Neural cell (in vitro differentiated cells): ENCODE measurements at regions not wholly inside any gene's neighbourhood (a gene's known extent, or its start where the extent isn't known, plus 50 kb on each side); places are given as distances from the start of the nearest gene placed in this dataset.
A peak's percentile ranks its signal among the peaks of the same experiment; 100 is the strongest.

ENCODE experiments used
- H2AFZ ChIP-seq: fragments of 200-600, 300-800 bp; sonication (generic), shearing (Covaris generic); 2 replicates; pipeline ENCODE4 v1.6.0; 2014; ENCODE audit warnings: low read depth, mild to moderate bottlenecking, antibody characterized with exemption, low read length, moderate library complexity
- H3F3A ChIP-seq: fragments of 200-600 bp; shearing (Covaris generic); 2 replicates; pipeline ENCODE4 v1.6.1; 2016; ENCODE audit warnings: mild to moderate bottlenecking, moderate library complexity, mixed read lengths, antibody characterized with exemption, low read length; ENCODE audit not compliant: insufficient read depth, poor library complexity, severe bottlenecking
- H3K27ac ChIP-seq: fragments of 200-600, 300-800 bp; sonication (generic), shearing (Covaris generic); 2 replicates; pipeline ENCODE4 v1.5.1; 2014; ENCODE audit warnings: mild to moderate bottlenecking, low read length, moderate library complexity
- H3K27me3 ChIP-seq: fragments of 300-800, 200-600 bp; sonication (generic), shearing (Covaris generic); 2 replicates; pipeline ENCODE4 v1.6.0; 2014; ENCODE audit warnings: mild to moderate bottlenecking, low read depth, low read length, moderate library complexity; ENCODE audit not compliant: insufficient read depth
- H3K36me3 ChIP-seq: fragments of 300-800, 200-600 bp; sonication (generic), shearing (Covaris generic); 2 replicates; pipeline ENCODE4 v1.5.1; 2014; ENCODE audit warnings: mild to moderate bottlenecking, antibody characterized with exemption, low read length, moderate library complexity; ENCODE audit not compliant: insufficient read depth
- H3K4me2 ChIP-seq: fragments of 300-800, 200-600 bp; sonication (generic), shearing (Covaris generic); 2 replicates; pipeline ENCODE4 v1.6.0; 2014; ENCODE audit warnings: mild to moderate bottlenecking, low read length
- H3K4me3 ChIP-seq: fragments of 300-800, 200-600 bp; sonication (generic), shearing (Covaris generic); 2 replicates; pipeline ENCODE4 v1.5.1; 2014; ENCODE audit warnings: mild to moderate bottlenecking, low read length, moderate library complexity
- H3K79me2 ChIP-seq: fragments of 200-600 bp; shearing (Covaris generic); replicated peaks from 2 replicates; pipeline ENCODE4 v1.6.0; 2014; ENCODE audit warnings: mild to moderate bottlenecking, low read length, moderate library complexity; ENCODE audit not compliant: insufficient read depth
- H3K9ac ChIP-seq: fragments of 300-800, 200-600 bp; sonication (generic), shearing (Covaris generic); 2 replicates; pipeline ENCODE4 v1.6.1; 2016; ENCODE audit warnings: mild to moderate bottlenecking, low read length, mixed read lengths
- H3K9me2 ChIP-seq: fragments of 200-600 bp; shearing (Covaris generic); 2 replicates; pipeline ENCODE4 v1.6.1; 2016; ENCODE audit warnings: mild to moderate bottlenecking, low read length, mixed read lengths; ENCODE audit not compliant: insufficient read depth
- H3K9me3 ChIP-seq: fragments of 200-600, 300-800 bp; sonication (generic), shearing (Covaris generic); 2 replicates; pipeline ENCODE4 v1.6.1; 2016; ENCODE audit warnings: mild to moderate bottlenecking, mixed run types, low read length, moderate library complexity, mixed read lengths
- H4K20me1 ChIP-seq: fragments of 200-600 bp; shearing (Covaris generic); 2 replicates; pipeline ENCODE4 v1.6.1; 2016; ENCODE audit warnings: mild to moderate bottlenecking, mixed run types; ENCODE audit not compliant: insufficient read depth
- CTCF ChIP-seq: fragments of 450-650 bp; IDR thresholded peaks from 2 replicates; pipeline ENCODE4 v1.5.1; 2014; ENCODE audit warnings: antibody characterized with exemption, mild to moderate bottlenecking, moderate library complexity; ENCODE audit not compliant: poor library complexity, severe bottlenecking
- EP300 ChIP-seq: fragments of 450-650 bp; conservative IDR thresholded peaks from 2 replicates; pipeline ENCODE4 v1.6.1; 2014; ENCODE audit warnings: antibody characterized with exemption, mild to moderate bottlenecking, moderate library complexity; ENCODE audit not compliant: poor library complexity, severe bottlenecking
- POLR2AphosphoS5 ChIP-seq: IDR thresholded peaks from 2 replicates; pipeline ENCODE4 v1.6.1; 2012
- RAD21 ChIP-seq: fragments of 450-650 bp; conservative IDR thresholded peaks from 2 replicates; pipeline ENCODE4 v1.6.1; 2014; ENCODE audit warnings: antibody characterized with exemption, mild to moderate bottlenecking, moderate library complexity
- REST ChIP-seq: IDR thresholded peaks from 2 replicates; pipeline ENCODE4 v1.6.1; 2012; ENCODE audit warnings: borderline replicate concordance
- SMC3 ChIP-seq: fragments of 450-650 bp; conservative IDR thresholded peaks from 2 replicates; pipeline ENCODE4 v1.6.1; 2014; ENCODE audit warnings: antibody characterized with exemption, mild to moderate bottlenecking, moderate library complexity; ENCODE audit not compliant: poor library complexity

GRCh38 chr16:82368041-82368440 lies 198.0 kb upstream of the MPHOSPH6 start:
- no peaks in the 10 kb centered on the region for H3K79me2 ChIP-seq
- no peak overlapping the region for H2AFZ ChIP-seq
- no peak overlapping the region for H3K9ac ChIP-seq
- H3K4me3 ChIP-seq, result no peak overlapping the region
- no peaks in the 10 kb centered on the region for H3K9me3 ChIP-seq
- H4K20me1 ChIP-seq, result no peaks in the 10 kb centered on the region
- H3K9me2 ChIP-seq, result no peaks in the 10 kb centered on the region
- no peak overlapping the region for H3K4me2 ChIP-seq
- H3K36me3 ChIP-seq, result no peaks in the 10 kb centered on the region
- no peak for TF ChIP-seq POLR2AphosphoS5
- peak; percentile 24 for TF ChIP-seq CTCF
- no peak for TF ChIP-seq EP300
- no peak for TF ChIP-seq REST
- peak; percentile 21 for TF ChIP-seq RAD21
- TF ChIP-seq SMC3, result peak; percentile 37
- no peaks in the 10 kb centered on the region for H3F3A ChIP-seq
- no peak overlapping the region for H3K27ac ChIP-seq
- no peaks in the 10 kb centered on the region for H3K27me3 ChIP-seq

- Histone ChIP-seq H3K27ac (no peak overlapping the region), H3K9me3 (no peaks in the 10 kb centered on the region), H2AFZ (no peak overlapping the region), H3K79me2 (no peaks in the 10 kb centered on the region), H3K27me3 (no peaks in the 10 kb centered on the region), H3K4me2 (no peak overlapping the region), H3K36me3 (no peaks in the 10 kb centered on the region), H3K9me2 (no peaks in the 10 kb centered on the region), H3K9ac (no peak overlapping the region), H4K20me1 (no peaks in the 10 kb centered on the region), H3F3A (no peaks in the 10 kb centered on the region), H3K4me3 (no peak overlapping the region)
- no peak for TF ChIP-seq REST
- TF ChIP-seq CTCF, result no peak
- no peak for TF ChIP-seq EP300
Observed at GRCh38 chr16:82366462-82366861, 196.4 kb upstream of the MPHOSPH6 start.
